Kidney (tissue), 13 donors: ENCODE measurements at regions not wholly inside any gene's neighbourhood (a gene's known extent, or its start where the extent isn't known, plus 50 kb on each side); places are given as distances from the start of the nearest gene placed in this dataset.
"Not testable (repeated sequence)": the region's sequence is repeated elsewhere in the genome, so short reads cannot be mapped to it uniquely, and the experiment has no call there.

Source experiments
- DNase-seq, 5 donors: peaks; one replicate each; pipeline ENCODE4 v3.0.0-alpha.2; 2013 to 2020
- FAIRE-seq: peaks from 2 replicates; lab custom pipeline; 2012; peaks lifted over from hg19 to GRCh38; lab: Jason Lieb, UNC
- H3K27ac ChIP-seq, 2 donors: one replicate each; pipeline ENCODE4 v1.7.0; 2013; ENCODE audit warnings: low read depth in 2 of 2, low read length in 2 of 2, inconsistent platforms in 1 of 2
- H3K27me3 ChIP-seq: one replicate; pipeline ENCODE4 v1.7.1; 2013; ENCODE audit warnings: low read length, inconsistent platforms; ENCODE audit not compliant: control insufficient read depth, insufficient read depth
- H3K36me3 ChIP-seq, 3 donors: one replicate each; pipeline versions ENCODE4 v1.7.0 to v1.7.1; 2013; ENCODE audit warnings: low read length in 3 of 3, control low read depth in 1 of 3, inconsistent platforms in 1 of 3; ENCODE audit not compliant: insufficient read depth in 3 of 3, control insufficient read depth in 2 of 3
- H3K4me1 ChIP-seq, 3 donors: one replicate each; pipeline versions ENCODE4 v1.7.0 to v1.7.1; 2013; ENCODE audit warnings: low read length in 3 of 3, inconsistent platforms in 1 of 3, low read depth in 1 of 3; ENCODE audit not compliant: control insufficient read depth in 2 of 3, insufficient read depth in 2 of 3
- H3K4me3 ChIP-seq, 3 donors: one replicate each; pipeline versions ENCODE4 v1.7.0 to v1.8.1; 2013; ENCODE audit warnings: low read length in 3 of 3, control low read depth in 1 of 3, inconsistent platforms in 1 of 3
- H3K9ac ChIP-seq, 3 donors: one replicate each; pipeline versions ENCODE4 v1.7.0 to v1.7.1; 2013; ENCODE audit warnings: low read length in 3 of 3, control low read depth in 1 of 3, inconsistent platforms in 1 of 3
- H3K9me3 ChIP-seq, 3 donors: one replicate each; pipeline versions ENCODE4 v1.7.0 to v1.7.1; 2013; ENCODE audit warnings: low read length in 3 of 3, control low read depth in 1 of 3, inconsistent platforms in 1 of 3; ENCODE audit not compliant: control insufficient read depth in 2 of 3, insufficient read depth in 1 of 3
- intact Hi-C: fragments of 100-400 bp; cut with DNase I; formaldehyde crosslinking; loops from one replicate; pipeline ENCODE4 v1.11.1; 2022
- TF ChIP-seq, protein P1 (sequence below): IDR thresholded peaks from 3 replicates; pipeline ENCODE4 v1.5.1; 2012; ENCODE audit warnings: mild to moderate bottlenecking, moderate library complexity, borderline replicate concordance; ENCODE audit not compliant: insufficient read depth; ENCODE audit errors: extremely low read depth
- donor health status: control.
- donor health status: control.
- donor health status: control.
- donor health status: control.
- donor health status: control.
- donor health status: DM: yes; HTN: yes; CAD: no.
- donor health status: Normal renal cell carcinoma (clear cell type).

DNA sequence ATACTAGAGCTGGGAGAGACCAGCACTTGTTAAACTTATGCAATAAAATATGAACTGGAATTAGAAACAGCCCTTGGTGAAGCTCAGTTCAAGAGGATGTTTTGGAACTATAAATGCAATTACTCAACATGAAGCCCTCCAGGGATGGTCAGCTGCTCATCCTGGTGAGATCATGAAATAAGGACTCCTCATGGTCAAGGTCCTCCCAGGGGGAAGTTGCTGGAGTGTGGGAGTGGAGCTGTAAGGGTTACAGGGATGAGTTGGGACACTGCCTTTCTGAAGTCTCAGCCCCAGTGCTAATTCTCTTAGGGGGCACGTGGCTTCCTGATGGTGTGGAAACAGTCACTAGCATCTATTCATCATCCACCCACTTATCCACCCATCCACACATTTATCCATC is 301.7 kb upstream of the SFSWAP start:
- TF ChIP-seq, protein P1, sequence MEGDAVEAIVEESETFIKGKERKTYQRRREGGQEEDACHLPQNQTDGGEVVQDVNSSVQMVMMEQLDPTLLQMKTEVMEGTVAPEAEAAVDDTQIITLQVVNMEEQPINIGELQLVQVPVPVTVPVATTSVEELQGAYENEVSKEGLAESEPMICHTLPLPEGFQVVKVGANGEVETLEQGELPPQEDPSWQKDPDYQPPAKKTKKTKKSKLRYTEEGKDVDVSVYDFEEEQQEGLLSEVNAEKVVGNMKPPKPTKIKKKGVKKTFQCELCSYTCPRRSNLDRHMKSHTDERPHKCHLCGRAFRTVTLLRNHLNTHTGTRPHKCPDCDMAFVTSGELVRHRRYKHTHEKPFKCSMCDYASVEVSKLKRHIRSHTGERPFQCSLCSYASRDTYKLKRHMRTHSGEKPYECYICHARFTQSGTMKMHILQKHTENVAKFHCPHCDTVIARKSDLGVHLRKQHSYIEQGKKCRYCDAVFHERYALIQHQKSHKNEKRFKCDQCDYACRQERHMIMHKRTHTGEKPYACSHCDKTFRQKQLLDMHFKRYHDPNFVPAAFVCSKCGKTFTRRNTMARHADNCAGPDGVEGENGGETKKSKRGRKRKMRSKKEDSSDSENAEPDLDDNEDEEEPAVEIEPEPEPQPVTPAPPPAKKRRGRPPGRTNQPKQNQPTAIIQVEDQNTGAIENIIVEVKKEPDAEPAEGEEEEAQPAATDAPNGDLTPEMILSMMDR = no peak
- H3K27me3 ChIP-seq = no peaks in the 10 kb centered on the region
- FAIRE-seq = no peak
- no peak for DNase-seq
- no peaks in the 10 kb centered on the region for H3K9me3 ChIP-seq
- H3K4me1 ChIP-seq = no peaks in the 10 kb centered on the region
- H3K36me3 ChIP-seq = no peaks in the 10 kb centered on the region
- no peak overlapping the region for H3K27ac ChIP-seq
- no peak overlapping the region for H3K9ac ChIP-seq
- intact Hi-C loops = no loop called here
- no peak overlapping the region for H3K4me3 ChIP-seq

DNA sequence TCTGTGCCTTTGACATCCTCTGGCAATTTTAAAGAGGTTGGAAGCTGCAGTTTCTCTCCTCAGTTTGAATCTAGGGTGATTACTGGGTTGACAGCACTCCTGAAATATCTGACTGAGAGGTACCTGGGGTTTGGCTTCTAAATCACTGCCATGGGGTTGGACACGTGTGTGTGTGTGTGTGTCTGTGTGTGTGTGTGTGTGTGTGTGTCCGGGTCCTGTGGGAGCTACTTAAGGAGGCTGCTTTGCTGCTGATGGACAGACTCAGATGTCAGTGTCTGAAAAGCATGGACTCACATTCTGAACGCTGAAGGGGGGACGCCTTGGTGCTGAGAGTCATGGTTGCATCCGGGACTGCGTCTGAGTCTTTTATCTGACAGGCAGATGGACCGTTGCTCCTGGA is 299.1 kb upstream of the SFSWAP start:
- H3K9ac ChIP-seq, H3K27me3 ChIP-seq, H3K4me1 ChIP-seq, H3K36me3 ChIP-seq, DNase-seq, H3K4me3 ChIP-seq, H3K9me3 ChIP-seq, FAIRE-seq, H3K27ac ChIP-seq, intact Hi-C loops: not testable (repeated sequence)

DNA sequence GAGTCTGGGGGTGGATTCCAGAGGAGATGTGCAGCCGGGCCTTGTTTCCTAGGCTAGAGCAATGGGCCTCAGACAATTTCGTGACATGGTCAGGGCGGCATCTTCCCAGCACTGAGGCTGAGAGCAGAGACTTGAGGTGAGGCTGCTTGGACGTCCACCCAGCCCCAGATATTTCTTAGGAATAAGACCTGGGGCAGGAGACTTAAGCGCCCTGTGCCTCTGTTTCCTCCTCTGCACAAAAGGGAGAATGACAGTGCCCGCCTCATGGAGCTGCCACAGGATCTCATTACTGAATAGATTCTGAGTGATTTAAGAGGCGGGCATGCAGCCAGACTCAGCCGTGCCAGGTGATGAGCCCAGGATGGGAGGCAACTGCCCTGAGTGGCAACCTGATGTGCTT is 297.9 kb upstream of the SFSWAP start:
- H3K4me1 ChIP-seq = no peaks in the 10 kb centered on the region
- H3K4me3 ChIP-seq = no peak overlapping the region
- no peaks in the 10 kb centered on the region for H3K9me3 ChIP-seq
- FAIRE-seq (no peak), DNase-seq (no peak)
- intact Hi-C loops = no loop called here
- no peaks in the 10 kb centered on the region for H3K36me3 ChIP-seq
- TF ChIP-seq, protein P1 = no peak
- H3K9ac ChIP-seq = no peak overlapping the region
- no peak overlapping the region for H3K27ac ChIP-seq
- no peaks in the 10 kb centered on the region for H3K27me3 ChIP-seq

DNA sequence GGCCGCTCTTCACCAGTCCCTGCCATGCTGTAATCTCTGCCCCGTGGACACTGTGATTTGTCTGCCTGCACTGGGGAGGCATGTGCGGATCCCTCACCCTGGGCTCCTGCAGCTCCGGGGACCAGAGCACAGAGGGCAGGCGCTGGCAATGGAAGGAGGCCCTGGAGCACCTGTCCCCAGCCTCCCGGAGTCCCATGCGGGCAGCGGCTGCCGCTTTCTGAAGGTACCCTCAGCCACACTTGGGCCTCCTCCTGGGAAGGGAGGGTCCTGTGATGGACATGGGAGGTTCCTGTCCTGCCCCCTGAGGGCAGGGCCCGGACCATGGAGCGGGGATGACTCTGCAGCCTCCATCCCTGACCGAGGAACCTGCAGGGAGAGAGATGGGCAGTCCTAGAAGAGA is 297.4 kb upstream of the SFSWAP start:
- no peak overlapping the region for H3K27ac ChIP-seq
- H3K4me1 ChIP-seq = no peaks in the 10 kb centered on the region
- intact Hi-C loops = no loop called here
- no peaks in the 10 kb centered on the region for H3K9me3 ChIP-seq
- TF ChIP-seq, protein P1 = no peak
- no peaks in the 10 kb centered on the region for H3K36me3 ChIP-seq
- no peaks in the 10 kb centered on the region for H3K27me3 ChIP-seq
- no peak overlapping the region for H3K9ac ChIP-seq
- FAIRE-seq (no peak), DNase-seq (no peak)
- no peak overlapping the region for H3K4me3 ChIP-seq

DNA sequence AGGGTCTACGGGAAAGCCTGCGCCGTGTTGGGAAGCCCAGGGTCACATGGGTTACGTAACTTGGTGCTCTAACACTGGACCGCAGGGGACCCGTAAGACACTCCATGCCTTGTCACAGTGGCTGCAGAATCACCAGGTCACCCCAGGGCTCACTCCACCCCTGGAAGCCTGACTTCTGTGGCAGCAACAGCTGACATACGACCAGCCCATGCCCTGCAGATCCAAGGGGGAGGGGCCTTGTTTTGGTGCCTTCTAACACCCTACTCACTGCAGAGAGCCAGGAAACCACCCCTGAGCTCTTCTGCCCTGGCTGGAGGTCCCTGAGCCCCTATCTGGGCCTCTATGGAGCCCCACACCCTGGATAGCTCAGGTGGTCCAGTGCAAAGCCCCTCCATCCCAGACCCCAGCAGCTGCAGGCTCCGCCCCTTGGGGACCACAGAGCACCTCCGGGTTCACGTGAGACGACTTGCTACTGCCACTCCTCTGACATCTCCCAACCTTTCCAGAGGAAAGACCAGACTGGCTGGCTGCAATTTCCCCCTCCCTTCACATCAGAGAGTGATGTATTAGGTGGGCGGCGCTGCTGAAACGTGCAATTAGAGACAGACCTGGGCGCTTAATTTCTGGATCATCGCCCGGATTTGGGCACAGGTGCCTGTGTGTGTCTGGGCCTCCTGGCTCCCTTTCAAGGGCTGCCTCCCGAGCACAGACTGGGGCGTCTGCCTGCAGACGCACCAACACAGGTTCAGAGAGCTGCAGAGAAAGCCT is 296.6 kb upstream of the SFSWAP start:
- FAIRE-seq, H3K27ac ChIP-seq, H3K9me3 ChIP-seq, H3K4me3 ChIP-seq, H3K4me1 ChIP-seq, DNase-seq, H3K9ac ChIP-seq, intact Hi-C loops, H3K36me3 ChIP-seq, H3K27me3 ChIP-seq: not testable (repeated sequence)
